ENCODE measurements at regions not wholly inside any gene's neighbourhood (a gene's known extent, or its start where the extent isn't known, plus 50 kb on each side); places are given as distances from the start of the nearest gene placed in this dataset.
"Not testable (repeated sequence)": the region's sequence is repeated elsewhere in the genome, so short reads cannot be mapped to it uniquely, and the experiment has no call there.

DNA sequence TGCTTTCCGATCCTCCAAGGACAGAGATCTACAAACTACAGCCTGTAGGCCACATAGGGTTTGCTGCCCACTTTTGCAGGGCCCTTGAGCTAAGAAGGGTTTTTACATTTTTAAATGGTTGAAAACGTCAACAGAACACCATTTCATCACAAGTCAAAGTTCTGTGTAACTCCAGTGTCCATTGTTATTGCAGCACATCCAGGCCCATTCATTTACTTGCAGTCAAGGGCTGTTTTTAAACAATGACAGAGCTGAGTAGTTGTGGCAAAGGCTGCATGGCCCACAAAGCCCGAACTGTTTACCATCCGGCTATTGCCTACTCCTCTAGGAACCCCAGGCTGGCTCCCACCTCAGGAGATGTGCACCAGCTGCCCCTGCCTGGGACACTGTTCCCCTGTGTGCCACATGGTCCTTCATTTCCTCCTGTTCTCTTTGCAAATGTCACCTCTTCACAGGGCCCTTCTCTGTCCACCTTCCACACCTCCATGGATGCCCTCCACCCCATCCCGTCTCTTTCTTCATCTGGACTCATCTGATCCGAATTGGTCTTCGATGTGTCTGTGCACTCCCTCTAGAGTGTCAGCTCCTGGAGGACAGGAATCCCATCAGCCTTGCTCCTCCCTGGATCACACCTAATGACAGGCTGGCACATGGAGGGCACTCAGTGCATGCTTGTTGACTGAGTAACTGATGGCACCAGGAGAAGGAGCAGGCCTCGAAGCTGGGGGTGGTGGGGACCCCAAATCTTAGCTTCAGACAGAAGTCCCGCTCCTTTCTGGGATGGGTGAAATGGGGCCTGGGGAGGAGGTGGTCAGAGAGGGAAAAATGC lies 69.5 kb upstream of the IQSEC1 start:
- no peak overlapping the region for H3K4me3 ChIP-seq (ENCODE audit: low read depth, low read length)
- 83% methylated on average over 7 of the region's 9 CpGs for WGBS (ENCODE audit: insufficient coverage)
- DNase-seq (ENCODE audit: low read depth in 4 of 6, low spot score in 6 of 6): peak in 1 of 6 donors; percentile 20
- no peaks in the 10 kb centered on the region for H3K36me3 ChIP-seq (ENCODE audit: control insufficient read depth, insufficient read depth, low read length)
- H3K27me3 ChIP-seq (ENCODE audit: control insufficient read depth, insufficient read depth, low read length): no peaks in the 10 kb centered on the region
- H3K27ac ChIP-seq (ENCODE audit: low read depth, low read length): no peak overlapping the region
- H3K4me1 ChIP-seq (ENCODE audit: control insufficient read depth, insufficient read depth, low read length): peaks cover 25% of the 10 kb centered on the region
- H3K9me3 ChIP-seq (ENCODE audit: control insufficient read depth, insufficient read depth, low read length): peaks cover 3% of the 10 kb centered on the region

DNA sequence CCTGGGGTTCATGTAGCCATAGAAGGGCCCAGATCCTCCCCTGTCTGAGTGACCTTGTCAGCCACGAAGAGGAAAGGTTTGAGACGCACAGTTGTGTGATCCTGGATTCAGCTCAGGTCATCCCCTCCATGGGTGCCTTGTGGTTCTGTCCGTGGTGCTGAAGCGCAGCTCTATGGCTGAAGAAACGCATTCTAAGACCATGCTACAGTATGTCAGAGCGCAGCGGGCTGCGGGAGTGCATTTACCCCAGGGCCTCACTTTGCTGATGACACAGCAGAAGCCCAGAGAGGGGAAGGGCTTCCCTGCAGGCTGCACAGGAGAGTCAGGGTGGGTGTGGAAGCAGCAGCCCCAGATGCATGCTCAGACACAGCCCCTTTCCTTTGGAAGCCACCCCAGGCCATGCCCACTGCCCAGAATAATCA lies 68.8 kb upstream of the IQSEC1 start:
- Histone ChIP-seq H3K27me3 (ENCODE audit: control insufficient read depth, insufficient read depth, low read length) (no peaks in the 10 kb centered on the region), H3K4me1 (ENCODE audit: control insufficient read depth, insufficient read depth, low read length) (peaks cover 25% of the 10 kb centered on the region), H3K9me3 (ENCODE audit: control insufficient read depth, insufficient read depth, low read length) (peaks cover 2% of the 10 kb centered on the region), H3K36me3 (ENCODE audit: control insufficient read depth, insufficient read depth, low read length) (no peaks in the 10 kb centered on the region), H3K27ac (ENCODE audit: low read depth, low read length) (no peak overlapping the region), H3K4me3 (ENCODE audit: low read depth, low read length) (no peak overlapping the region)
- WGBS (ENCODE audit: insufficient coverage): 22% methylated on average over 8 of the region's 8 CpGs
- peak in 4 of 6 donors; percentile 17 to 73 (median 34) for DNase-seq (ENCODE audit: low read depth in 4 of 6, low spot score in 6 of 6)

DNA sequence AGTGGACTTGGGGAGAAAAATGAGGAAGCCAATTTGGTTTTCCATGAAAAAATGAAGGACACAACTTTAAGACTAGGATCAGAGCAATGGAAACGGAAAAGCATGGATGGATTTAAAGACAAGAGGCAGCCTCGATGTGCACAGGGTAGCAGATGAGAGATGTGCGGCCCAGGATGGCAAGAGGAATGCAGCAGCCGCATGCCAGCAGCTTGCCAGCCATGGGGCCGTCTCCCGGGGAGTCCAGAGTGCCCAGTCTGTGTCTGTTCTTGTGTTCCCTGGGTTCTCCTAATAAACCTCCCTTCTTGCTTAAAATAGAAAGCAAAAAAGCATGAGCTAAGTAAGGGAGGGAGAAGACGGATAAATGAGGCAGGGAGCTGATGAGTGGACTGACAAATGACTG lies 68.0 kb upstream of the IQSEC1 start:
- no peaks in the 10 kb centered on the region for H3K27me3 ChIP-seq (ENCODE audit: control insufficient read depth, insufficient read depth, low read length)
- H3K27ac ChIP-seq (ENCODE audit: low read depth, low read length): no peak overlapping the region
- H3K36me3 ChIP-seq (ENCODE audit: control insufficient read depth, insufficient read depth, low read length): no peaks in the 10 kb centered on the region
- peaks cover 25% of the 10 kb centered on the region for H3K4me1 ChIP-seq (ENCODE audit: control insufficient read depth, insufficient read depth, low read length)
- H3K4me3 ChIP-seq (ENCODE audit: low read depth, low read length): no peak overlapping the region
- no peak for DNase-seq (ENCODE audit: low read depth in 4 of 6, low spot score in 6 of 6)
- 87% methylated on average over 5 of the region's 7 CpGs for WGBS (ENCODE audit: insufficient coverage)
- H3K9me3 ChIP-seq (ENCODE audit: control insufficient read depth, insufficient read depth, low read length): peaks cover 2% of the 10 kb centered on the region

DNA sequence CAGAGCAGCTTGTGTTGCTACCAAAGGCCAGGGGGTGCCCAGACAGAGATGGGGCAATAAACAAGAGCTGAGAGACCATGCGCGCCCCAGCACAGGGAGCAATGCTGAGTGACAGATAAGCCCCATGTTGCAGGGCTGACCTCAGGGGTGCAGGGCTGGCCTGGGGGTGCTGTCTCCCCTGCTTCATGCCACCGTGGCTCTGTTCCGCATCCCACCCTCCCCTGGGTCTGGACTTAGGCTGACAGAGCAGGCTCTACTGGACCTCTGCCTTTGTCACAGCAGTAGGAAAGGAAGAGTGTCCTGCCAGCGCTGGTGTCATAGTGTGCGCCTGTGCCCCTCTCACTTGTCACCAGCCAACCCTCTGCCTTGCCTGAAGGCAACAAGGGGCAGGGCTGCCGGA lies 67.4 kb upstream of the IQSEC1 start:
- Histone ChIP-seq H3K9me3 (ENCODE audit: control insufficient read depth, insufficient read depth, low read length) (peaks cover 2% of the 10 kb centered on the region), H3K4me1 (ENCODE audit: control insufficient read depth, insufficient read depth, low read length) (peaks cover 29% of the 10 kb centered on the region), H3K36me3 (ENCODE audit: control insufficient read depth, insufficient read depth, low read length) (no peaks in the 10 kb centered on the region), H3K27me3 (ENCODE audit: control insufficient read depth, insufficient read depth, low read length) (no peaks in the 10 kb centered on the region), H3K27ac (ENCODE audit: low read depth, low read length) (no peak overlapping the region), H3K4me3 (ENCODE audit: low read depth, low read length) (no peak overlapping the region)
- WGBS (ENCODE audit: insufficient coverage): 93% methylated on average over 7 of the region's 7 CpGs
- no peak for DNase-seq (ENCODE audit: low read depth in 4 of 6, low spot score in 6 of 6)

DNA sequence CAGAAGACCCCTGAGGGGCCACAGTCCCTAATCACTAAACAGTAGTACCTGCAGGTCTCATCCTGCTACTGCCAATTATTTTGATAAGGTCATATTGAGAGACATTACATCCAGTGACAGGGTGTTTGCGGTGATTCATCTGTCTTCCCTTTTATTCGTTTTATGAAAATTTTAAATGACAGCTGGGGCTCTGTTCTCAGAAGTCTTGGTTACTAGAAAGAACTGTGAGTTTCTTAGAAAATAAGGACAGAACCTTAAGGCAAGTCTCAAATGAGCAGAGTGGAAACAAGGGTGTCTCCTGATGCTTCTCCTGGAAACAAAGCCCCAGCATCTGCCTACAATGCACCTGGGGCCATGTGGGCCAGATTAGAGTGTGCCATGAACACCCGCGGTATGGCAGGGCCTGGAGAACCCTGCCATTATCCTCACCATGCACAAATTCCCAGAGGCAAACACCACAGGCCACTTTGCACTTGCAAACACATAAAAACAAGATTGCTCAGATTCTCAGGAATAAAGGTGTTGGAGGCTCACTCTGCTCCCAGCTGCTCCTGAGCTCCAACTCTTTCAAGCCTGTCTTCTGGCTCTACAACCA lies 66.3 kb upstream of the IQSEC1 start:
- Histone ChIP-seq H3K4me3 (ENCODE audit: low read depth, low read length) (no peak overlapping the region), H3K27ac (ENCODE audit: low read depth, low read length) (no peak overlapping the region), H3K9me3 (ENCODE audit: control insufficient read depth, insufficient read depth, low read length) (no peaks in the 10 kb centered on the region), H3K4me1 (ENCODE audit: control insufficient read depth, insufficient read depth, low read length) (peaks cover 29% of the 10 kb centered on the region), H3K27me3 (ENCODE audit: control insufficient read depth, insufficient read depth, low read length) (no peaks in the 10 kb centered on the region), H3K36me3 (ENCODE audit: control insufficient read depth, insufficient read depth, low read length) (no peaks in the 10 kb centered on the region)
- no peak for DNase-seq (ENCODE audit: low read depth in 4 of 6, low spot score in 6 of 6)
- WGBS (ENCODE audit: insufficient coverage): 83% methylated on average over 4 of the region's 4 CpGs

DNA sequence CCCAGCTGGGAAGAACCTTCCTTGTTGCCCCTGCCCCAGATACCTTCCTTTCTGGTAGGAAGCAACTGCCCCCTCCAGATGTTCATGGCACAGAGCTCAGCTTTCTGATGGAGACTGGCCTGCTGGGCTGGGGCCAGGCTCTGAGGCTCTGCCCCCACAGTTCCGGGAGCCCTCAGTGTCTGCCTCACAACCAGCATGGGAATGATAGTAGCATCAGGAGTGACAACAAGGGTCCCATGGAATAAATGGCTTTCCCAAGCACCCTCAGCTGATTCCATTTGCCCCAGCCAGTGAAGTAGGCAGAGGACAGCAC lies 65.6 kb upstream of the IQSEC1 start:
- Histone ChIP-seq H3K4me1 (ENCODE audit: control insufficient read depth, insufficient read depth, low read length) (peaks cover 34% of the 10 kb centered on the region), H3K27ac (ENCODE audit: low read depth, low read length) (no peak overlapping the region), H3K4me3 (ENCODE audit: low read depth, low read length) (no peak overlapping the region), H3K27me3 (ENCODE audit: control insufficient read depth, insufficient read depth, low read length) (no peaks in the 10 kb centered on the region), H3K36me3 (ENCODE audit: control insufficient read depth, insufficient read depth, low read length) (no peaks in the 10 kb centered on the region), H3K9me3 (ENCODE audit: control insufficient read depth, insufficient read depth, low read length) (no peaks in the 10 kb centered on the region)
- DNase-seq (ENCODE audit: low read depth in 4 of 6, low spot score in 6 of 6): no peak
- WGBS (ENCODE audit: insufficient coverage): 57% methylated on average over 1 of the region's 1 CpG

DNA sequence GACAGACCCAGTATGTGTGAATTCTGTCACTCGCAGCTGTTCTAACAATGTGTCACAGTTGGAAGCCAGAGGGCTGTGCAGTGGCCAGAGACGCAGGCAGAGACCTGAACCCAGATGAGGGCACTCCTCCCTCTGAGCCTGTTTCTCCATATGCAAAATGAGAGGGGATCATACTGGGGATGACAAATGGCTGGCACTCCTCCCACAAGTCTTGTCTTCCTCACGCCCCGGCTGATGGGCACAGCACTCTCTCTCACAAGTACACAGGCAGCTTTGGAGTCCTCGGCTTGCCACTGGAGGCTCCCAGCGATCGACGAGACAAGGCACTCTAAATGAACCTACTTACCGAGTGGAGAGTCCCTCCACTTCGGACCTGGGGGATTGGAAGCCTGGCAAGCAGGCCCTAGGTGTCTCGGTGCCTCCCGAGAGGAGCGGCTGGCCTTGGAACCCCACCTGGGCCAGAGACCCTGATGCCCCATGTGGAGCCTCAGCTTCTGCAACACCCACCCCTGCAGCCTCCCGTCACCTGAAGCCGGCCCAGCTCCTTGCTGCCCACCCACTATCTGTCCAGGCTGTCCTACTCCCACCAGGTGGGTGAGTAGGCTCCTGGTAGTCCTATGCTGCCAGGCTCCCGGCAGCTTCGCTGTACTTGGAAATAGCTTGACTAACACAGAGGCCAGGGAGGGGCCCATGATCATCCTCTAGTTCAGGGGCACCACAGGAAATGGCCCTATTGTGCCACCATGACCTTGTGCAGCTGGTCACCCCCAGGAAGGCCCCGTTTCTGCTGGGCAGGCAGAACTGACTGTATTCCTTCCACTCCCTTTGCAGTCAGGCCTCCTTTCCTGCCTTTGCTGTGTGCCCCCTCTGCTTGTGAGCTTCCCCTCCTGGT lies 65.0 kb upstream of the IQSEC1 start:
- Histone ChIP-seq H3K36me3 (ENCODE audit: control insufficient read depth, insufficient read depth, low read length) (no peaks in the 10 kb centered on the region), H3K27me3 (ENCODE audit: control insufficient read depth, insufficient read depth, low read length) (no peaks in the 10 kb centered on the region), H3K9me3 (ENCODE audit: control insufficient read depth, insufficient read depth, low read length) (no peaks in the 10 kb centered on the region), H3K4me3 (ENCODE audit: low read depth, low read length) (no peak overlapping the region), H3K4me1 (ENCODE audit: control insufficient read depth, insufficient read depth, low read length) (peaks cover 40% of the 10 kb centered on the region), H3K27ac (ENCODE audit: low read depth, low read length) (no peak overlapping the region)
- no peak for DNase-seq (ENCODE audit: low read depth in 4 of 6, low spot score in 6 of 6)
- WGBS (ENCODE audit: insufficient coverage): 57% methylated on average over 16 of the region's 18 CpGs

DNA sequence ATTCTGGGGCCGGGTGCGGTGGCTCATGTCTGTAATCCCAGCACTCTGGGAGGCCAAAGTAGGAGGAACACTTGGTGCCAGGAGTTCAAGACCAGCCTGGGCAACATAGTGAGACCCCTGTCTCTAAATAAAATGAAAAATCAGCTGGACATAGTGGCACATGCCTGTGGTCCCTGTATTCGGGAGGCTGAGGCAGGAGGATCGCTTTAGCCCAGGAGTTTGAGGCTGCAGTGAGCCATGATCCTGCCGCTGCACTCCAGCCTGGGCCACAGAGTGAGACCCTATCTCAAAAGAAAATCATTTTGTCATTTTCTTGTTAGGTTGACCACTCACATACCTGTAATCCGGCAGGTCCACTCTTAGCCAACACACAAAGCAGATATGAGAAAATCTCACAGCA lies 63.6 kb upstream of the IQSEC1 start:
- H3K4me3 ChIP-seq (ENCODE audit: low read depth, low read length); H3K9me3 ChIP-seq (ENCODE audit: control insufficient read depth, insufficient read depth, low read length); H3K36me3 ChIP-seq (ENCODE audit: control insufficient read depth, insufficient read depth, low read length); H3K27ac ChIP-seq (ENCODE audit: low read depth, low read length); H3K27me3 ChIP-seq (ENCODE audit: control insufficient read depth, insufficient read depth, low read length); DNase-seq (ENCODE audit: low read depth in 4 of 6, low spot score in 6 of 6): not testable (repeated sequence)
- WGBS (ENCODE audit: insufficient coverage): 95% methylated on average over 4 of the region's 6 CpGs
- peaks cover 34% of the 10 kb centered on the region for H3K4me1 ChIP-seq (ENCODE audit: control insufficient read depth, insufficient read depth, low read length)

DNA sequence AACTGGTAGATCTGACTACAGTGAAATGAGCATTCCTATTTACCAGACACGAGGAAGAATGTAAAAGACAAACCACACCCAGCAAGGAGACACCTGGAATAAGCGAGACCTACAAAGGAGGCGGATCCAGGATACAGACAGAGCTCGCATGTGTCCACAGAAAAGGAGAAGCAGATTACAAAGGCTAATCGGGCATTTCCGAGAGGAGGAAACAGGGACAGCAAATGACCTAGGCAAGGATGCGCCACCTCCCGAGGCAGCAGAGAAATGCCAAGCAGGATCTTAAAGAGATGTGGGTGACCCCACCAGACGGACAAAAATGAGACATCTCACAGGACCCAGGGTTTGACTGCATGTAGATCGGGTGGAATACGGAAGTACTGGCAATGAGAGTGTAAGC lies 63.2 kb upstream of the IQSEC1 start:
- Histone ChIP-seq H3K4me1 (ENCODE audit: control insufficient read depth, insufficient read depth, low read length) (peaks cover 30% of the 10 kb centered on the region), H3K27me3 (ENCODE audit: control insufficient read depth, insufficient read depth, low read length) (no peaks in the 10 kb centered on the region), H3K4me3 (ENCODE audit: low read depth, low read length) (no peak overlapping the region), H3K9me3 (ENCODE audit: control insufficient read depth, insufficient read depth, low read length) (no peaks in the 10 kb centered on the region), H3K27ac (ENCODE audit: low read depth, low read length) (no peak overlapping the region), H3K36me3 (ENCODE audit: control insufficient read depth, insufficient read depth, low read length) (no peaks in the 10 kb centered on the region)
- no peak for DNase-seq (ENCODE audit: low read depth in 4 of 6, low spot score in 6 of 6)
- WGBS (ENCODE audit: insufficient coverage): 83% methylated on average over 9 of the region's 11 CpGs

Data from spinal cord (tissue), 9 donors.